Vagina (tissue), 2 donors: ENCODE measurements at regions not wholly inside any gene's neighbourhood (a gene's known extent, or its start where the extent isn't known, plus 50 kb on each side); places are given as distances from the start of the nearest gene placed in this dataset.
A peak's percentile ranks its signal among the peaks of the same experiment; 100 is the strongest.

Experiments
- DNase-seq, 2 donors: peaks; one replicate each; pipeline ENCODE4 v3.0.0-alpha.2; 2017; ENCODE audit errors: extremely low spot score in 2 of 2
- H3K27ac ChIP-seq: fragments of 200-600 bp; sonication (generic); one replicate; pipeline ENCODE4 v1.5.1; 2019
- H3K27me3 ChIP-seq: fragments of 200-600 bp; sonication (generic); one replicate; pipeline ENCODE4 v1.5.1; 2019
- H3K36me3 ChIP-seq, 2 donors: fragments of 200-600 bp; sonication (generic); one replicate each; pipeline ENCODE4 v1.5.1; 2017 to 2019
- H3K4me1 ChIP-seq: fragments of 200-600 bp; sonication (generic); one replicate; pipeline ENCODE4 v1.5.1; 2019
- H3K4me3 ChIP-seq, 2 donors: fragments of 200-600 bp; sonication (generic); 1 replicate in 1 of 2; 2 replicates in 1 of 2; pipeline ENCODE4 v1.5.1; 2016 to 2019
- H3K9me3 ChIP-seq: fragments of 200-600 bp; sonication (generic); one replicate; pipeline ENCODE4 v1.5.1; 2019
- CTCF ChIP-seq, 3 experiments: fragments of 450-650 bp in 2 of 3; fragments of 200-600 bp in 1 of 3; sonication (generic) in 1 of 3; IDR thresholded peaks; one replicate each; pipeline ENCODE4 v1.5.1; 2017 to 2019; ENCODE audit warnings: antibody characterized with exemption in 3 of 3, mild to moderate bottlenecking in 2 of 3, moderate library complexity in 2 of 3
- POLR2A ChIP-seq, 2 donors: fragments of 450-650 bp; IDR thresholded peaks; one replicate each; pipeline ENCODE4 v1.6.1; 2017; ENCODE audit warnings: antibody characterized with exemption in 2 of 2, mild to moderate bottlenecking in 2 of 2, moderate library complexity in 2 of 2
- POLR2AphosphoS5 ChIP-seq, 2 donors: sonication (generic); formaldehyde crosslinking; IDR thresholded peaks; one replicate each; pipeline ENCODE4 v1.9.0; 2017; ENCODE audit warnings: antibody characterized with exemption in 2 of 2, mild to moderate bottlenecking in 2 of 2, low read depth in 1 of 2; ENCODE audit not compliant: insufficient read depth in 1 of 2
- intact Hi-C: fragments of 100-400 bp; cut with DNase I; formaldehyde crosslinking; loops from one replicate; pipeline ENCODE4 v1.15.1; 2023

DNA sequence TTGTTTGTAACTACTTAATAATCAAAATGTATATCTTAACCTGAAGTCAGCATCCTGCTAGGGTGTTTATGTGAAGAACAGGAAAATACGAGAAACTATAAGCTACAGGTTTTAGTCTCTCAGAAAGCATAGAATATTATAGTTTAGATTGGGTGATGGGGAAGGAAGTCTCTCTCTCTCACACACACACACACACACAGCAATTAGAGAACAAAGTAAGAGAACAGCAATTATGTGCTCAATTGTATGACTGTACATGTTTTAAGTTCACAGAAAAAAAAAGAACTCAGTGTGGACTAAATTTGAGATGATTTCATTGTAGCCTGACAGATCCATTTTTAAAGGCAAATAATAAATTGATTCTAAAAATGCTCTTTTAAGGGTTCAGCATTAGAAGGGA, 94.3 kb upstream of the ZNF516 start:
- no peak for DNase-seq
- H3K27ac ChIP-seq = peak overlapping the region; percentile 68
- intact Hi-C loops = no loop called here

DNA sequence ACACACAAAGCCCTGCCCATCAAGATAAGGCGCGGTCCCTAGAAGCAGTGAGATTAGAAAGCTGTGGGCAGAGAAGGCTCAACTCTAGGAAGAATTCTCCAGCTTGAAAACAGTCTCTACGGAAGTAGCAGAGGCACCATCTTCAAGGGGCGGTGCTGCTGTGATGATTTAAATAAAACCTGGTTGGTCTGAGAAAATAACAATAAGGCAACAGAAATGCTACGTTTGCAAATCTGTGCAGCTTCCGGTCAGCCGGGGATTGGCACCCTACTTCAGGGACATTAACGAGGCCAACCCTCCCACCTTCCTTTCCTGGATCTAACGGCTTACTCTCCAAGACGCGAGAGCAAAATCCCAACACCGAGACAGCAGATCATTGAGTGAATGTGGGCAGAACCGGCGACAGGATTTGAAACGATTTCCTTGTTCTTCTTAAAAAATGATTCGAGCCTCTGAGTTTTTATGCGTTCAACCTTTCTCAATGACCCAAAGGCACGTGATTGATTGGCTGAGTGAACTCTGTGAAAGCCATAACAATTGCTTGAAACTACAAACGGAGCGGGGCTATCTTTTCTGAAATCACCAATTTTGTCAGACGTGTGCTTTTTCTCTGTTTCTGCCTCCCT, 93.7 kb upstream of the ZNF516 start:
- H3K27me3 ChIP-seq = no peaks in the 10 kb centered on the region
- DNase-seq = no peak
- TF ChIP-seq POLR2A (IDR thresholded peaks at IDR 0.05) = no peak
- TF ChIP-seq POLR2AphosphoS5 (IDR thresholded peaks at IDR 0.05; ENCODE audit: insufficient read depth in 1 of 2, low read depth in 1 of 2) = no peak
- peak overlapping the region; percentile 38 to 46 for H3K4me3 ChIP-seq
- peaks cover 11% of the 10 kb centered on the region for H3K4me1 ChIP-seq
- no peaks in the 10 kb centered on the region for H3K36me3 ChIP-seq
- intact Hi-C loops = no loop called here
- no peaks in the 10 kb centered on the region for H3K9me3 ChIP-seq
- H3K27ac ChIP-seq = peak overlapping the region; percentile 68

More for the DNA sequence above, 94.3 kb upstream of the ZNF516 start:
- H3K27me3 ChIP-seq = no peaks in the 10 kb centered on the region
- TF ChIP-seq CTCF (IDR thresholded peaks at IDR 0.05) = no peak
- TF ChIP-seq POLR2A (IDR thresholded peaks at IDR 0.05) = no peak
- no peaks in the 10 kb centered on the region for H3K36me3 ChIP-seq
- H3K9me3 ChIP-seq = no peaks in the 10 kb centered on the region
- peaks cover 11% of the 10 kb centered on the region for H3K4me1 ChIP-seq
- peak overlapping the region in 1 of 2 donors; percentile 38 for H3K4me3 ChIP-seq

GRCh38 chr18:76587879-76588271, 92.8 kb upstream of the ZNF516 start:
- Histone ChIP-seq H3K27me3 (no peaks in the 10 kb centered on the region), H3K9me3 (no peaks in the 10 kb centered on the region), H3K4me3 (no peak overlapping the region), H3K36me3 (no peaks in the 10 kb centered on the region), H3K4me1 (peaks cover 11% of the 10 kb centered on the region), H3K27ac (peak overlapping the region; percentile 68)
- intact Hi-C loops = no loop called here
- no peak for DNase-seq
- TF ChIP-seq CTCF (IDR thresholded peaks at IDR 0.05) (no peak), POLR2AphosphoS5 (IDR thresholded peaks at IDR 0.05; ENCODE audit: insufficient read depth in 1 of 2, low read depth in 1 of 2) (no peak), POLR2A (IDR thresholded peaks at IDR 0.05) (no peak)

DNA sequence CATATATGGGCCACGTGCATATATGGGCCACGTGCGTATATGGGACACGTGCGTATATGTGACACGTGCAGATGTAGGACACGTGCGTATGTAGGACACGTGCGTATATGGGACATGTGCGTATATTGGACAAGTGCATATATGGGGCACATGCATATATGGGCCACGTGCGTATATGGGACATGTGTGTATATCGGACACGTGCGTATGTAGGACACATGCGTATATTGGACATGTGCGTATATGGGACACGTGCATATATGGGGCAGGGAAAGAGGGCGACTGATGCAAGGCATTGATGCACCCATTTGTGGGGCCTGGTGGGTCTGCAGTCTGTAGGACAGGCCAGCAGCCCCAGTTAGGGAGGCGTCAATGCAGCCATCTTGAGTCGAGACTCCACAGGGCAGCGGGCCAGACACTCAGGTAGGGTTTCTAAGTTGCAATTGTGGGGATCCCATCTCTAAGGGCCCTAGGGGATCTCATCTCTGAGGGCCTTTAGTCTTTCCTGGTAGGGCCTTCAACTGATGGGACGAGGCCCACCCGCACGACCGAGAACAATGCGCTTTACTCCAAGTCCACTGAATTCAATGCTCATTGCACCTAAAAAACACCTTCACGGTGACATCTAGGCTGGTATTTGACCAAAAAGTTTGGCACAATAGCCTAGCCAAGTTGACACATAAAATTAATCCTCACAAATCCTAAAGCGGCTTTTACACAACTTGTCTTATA, 92.3 kb upstream of the ZNF516 start:
- DNase-seq = no peak
- H3K9me3 ChIP-seq = no peaks in the 10 kb centered on the region
- H3K27ac ChIP-seq = no peak overlapping the region
- no peak overlapping the region for H3K4me3 ChIP-seq
- peaks cover 11% of the 10 kb centered on the region for H3K4me1 ChIP-seq
- intact Hi-C loops = no loop called here
- TF ChIP-seq POLR2A (IDR thresholded peaks at IDR 0.05) = no peak
- H3K36me3 ChIP-seq = no peaks in the 10 kb centered on the region
- no peaks in the 10 kb centered on the region for H3K27me3 ChIP-seq

GRCh38 chr18:76584414-76585310, 89.6 kb upstream of the ZNF516 start:
- H3K27ac ChIP-seq = no peak overlapping the region
- peaks cover 11% of the 10 kb centered on the region for H3K4me1 ChIP-seq
- no peaks in the 10 kb centered on the region for H3K9me3 ChIP-seq
- no peaks in the 10 kb centered on the region for H3K36me3 ChIP-seq
- DNase-seq = no peak
- H3K27me3 ChIP-seq = no peaks in the 10 kb centered on the region
- no peak overlapping the region for H3K4me3 ChIP-seq
- intact Hi-C loops = no loop called here
- TF ChIP-seq POLR2AphosphoS5 (IDR thresholded peaks at IDR 0.05; ENCODE audit: insufficient read depth in 1 of 2, low read depth in 1 of 2) (no peak), POLR2A (IDR thresholded peaks at IDR 0.05) (no peak), CTCF (IDR thresholded peaks at IDR 0.05) (no peak)
